RWPE1 (cell line): ENCODE measurements at regions not wholly inside any gene's neighbourhood (a gene's known extent, or its start where the extent isn't known, plus 50 kb on each side); places are given as distances from the start of the nearest gene placed in this dataset.

Experiments used
- CTCF ChIA-PET: fragments of 350-600 bp; sonication (Branson Sonifier 250); formaldehyde crosslinking; extraction: SDS; loops from one replicate; lab custom pipeline; 2021; lab: Yijun Ruan, JAX
- POLR2A ChIA-PET: fragments of 400-600 bp; formaldehyde crosslinking; extraction: SDS; loops from one replicate; lab custom pipeline; 2020; ENCODE audit warnings: antibody characterized with exemption; ENCODE audit not compliant: low non-redundant PET; lab: Yijun Ruan, JAX
- DNase-seq: peaks from one replicate; pipeline ENCODE4 v3.0.0; 2012; ENCODE audit warnings: low spot score
- H3K27ac ChIP-seq: fragments of 450-650 bp; 2 replicates; pipeline ENCODE4 v1.5.1; 2017
- TF ChIP-seq, protein P1 (sequence below): fragments of 450-650 bp; conservative IDR thresholded peaks from 2 replicates; pipeline ENCODE4 v1.5.1; 2017; ENCODE audit warnings: low read depth, mild to moderate bottlenecking

DNA sequence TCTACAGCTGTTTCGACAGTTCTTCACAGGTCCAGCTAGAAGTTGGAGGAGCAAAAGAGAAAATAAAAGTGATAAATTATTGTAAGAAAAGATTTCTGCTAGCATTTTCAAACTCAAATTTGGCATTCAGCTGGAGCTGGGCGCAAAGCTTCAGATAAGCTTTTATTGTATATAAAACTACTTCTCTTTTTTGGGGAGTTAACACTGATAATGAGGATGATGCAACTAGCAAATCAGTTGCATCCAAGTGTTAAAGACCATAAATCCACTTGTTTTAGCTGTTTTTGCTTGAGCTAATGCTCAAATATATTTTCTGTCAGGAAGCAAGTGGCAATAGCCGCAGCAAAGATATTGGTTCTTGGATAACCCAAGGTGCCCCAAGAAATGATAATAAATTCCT lies 127.1 kb upstream of the PKN2 start:
- CTCF ChIA-PET = interaction anchor here (0.6 kb wide), 1 partner anchor 1530 kb away, joined by 6 read pairs; no protein-coding TSS in a partner anchor
- POLR2A ChIA-PET = no interaction called here
- no peak for DNase-seq

DNA sequence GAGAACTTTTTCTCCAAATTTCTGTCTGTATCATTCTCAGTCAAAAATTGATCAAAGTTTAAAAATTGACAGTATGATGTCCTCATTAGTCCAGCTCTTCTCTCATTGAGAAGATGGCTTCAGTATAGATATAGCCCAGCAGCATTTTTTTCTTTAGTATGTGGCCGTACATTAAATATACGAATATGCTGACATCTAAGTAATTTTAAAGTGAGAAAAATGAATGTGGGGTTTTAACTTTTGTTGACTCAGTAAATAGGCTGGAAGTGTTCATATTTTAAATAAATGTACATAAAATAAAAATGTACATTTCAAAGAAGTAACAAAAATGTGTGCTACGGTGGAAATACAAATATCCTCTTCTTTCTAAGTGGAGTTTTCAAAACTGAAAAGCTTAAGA lies 123.5 kb upstream of the PKN2 start:
- no peak overlapping the region for H3K27ac ChIP-seq
- DNase-seq = no peak
- TF ChIP-seq, protein P1, sequence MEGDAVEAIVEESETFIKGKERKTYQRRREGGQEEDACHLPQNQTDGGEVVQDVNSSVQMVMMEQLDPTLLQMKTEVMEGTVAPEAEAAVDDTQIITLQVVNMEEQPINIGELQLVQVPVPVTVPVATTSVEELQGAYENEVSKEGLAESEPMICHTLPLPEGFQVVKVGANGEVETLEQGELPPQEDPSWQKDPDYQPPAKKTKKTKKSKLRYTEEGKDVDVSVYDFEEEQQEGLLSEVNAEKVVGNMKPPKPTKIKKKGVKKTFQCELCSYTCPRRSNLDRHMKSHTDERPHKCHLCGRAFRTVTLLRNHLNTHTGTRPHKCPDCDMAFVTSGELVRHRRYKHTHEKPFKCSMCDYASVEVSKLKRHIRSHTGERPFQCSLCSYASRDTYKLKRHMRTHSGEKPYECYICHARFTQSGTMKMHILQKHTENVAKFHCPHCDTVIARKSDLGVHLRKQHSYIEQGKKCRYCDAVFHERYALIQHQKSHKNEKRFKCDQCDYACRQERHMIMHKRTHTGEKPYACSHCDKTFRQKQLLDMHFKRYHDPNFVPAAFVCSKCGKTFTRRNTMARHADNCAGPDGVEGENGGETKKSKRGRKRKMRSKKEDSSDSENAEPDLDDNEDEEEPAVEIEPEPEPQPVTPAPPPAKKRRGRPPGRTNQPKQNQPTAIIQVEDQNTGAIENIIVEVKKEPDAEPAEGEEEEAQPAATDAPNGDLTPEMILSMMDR = no peak
- CTCF ChIA-PET = no interaction called here
- POLR2A ChIA-PET = no interaction called here

More for the DNA sequence above, 127.1 kb upstream of the PKN2 start:
- TF ChIP-seq, protein P1 = no peak
- no peak overlapping the region for H3K27ac ChIP-seq

DNA sequence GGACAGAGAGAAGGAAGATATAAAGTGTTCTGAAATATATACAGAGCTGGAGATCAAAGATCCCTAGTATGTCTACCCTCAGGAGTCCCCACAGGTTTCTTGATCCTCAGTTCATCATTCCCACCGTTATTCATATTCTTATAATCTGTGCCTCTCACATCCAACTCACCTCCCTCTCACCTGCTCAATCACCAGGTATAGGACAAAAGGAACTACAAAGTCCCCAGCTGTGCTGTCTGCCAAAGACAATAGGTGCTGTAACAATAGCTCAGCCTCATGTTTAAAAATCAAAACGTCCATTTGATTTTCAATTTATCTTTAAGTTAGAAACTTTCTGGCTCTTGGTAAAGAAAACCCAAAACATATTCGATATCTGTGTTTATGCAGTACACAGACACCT lies 121.1 kb upstream of the PKN2 start:
- no peak for DNase-seq
- TF ChIP-seq, protein P1 = no peak
- H3K27ac ChIP-seq = no peak overlapping the region
- POLR2A ChIA-PET = no interaction called here
- CTCF ChIA-PET = interaction anchor here (0.5 kb wide), 1 partner anchor 50 kb away, joined by 3 read pairs; no protein-coding TSS in a partner anchor

DNA sequence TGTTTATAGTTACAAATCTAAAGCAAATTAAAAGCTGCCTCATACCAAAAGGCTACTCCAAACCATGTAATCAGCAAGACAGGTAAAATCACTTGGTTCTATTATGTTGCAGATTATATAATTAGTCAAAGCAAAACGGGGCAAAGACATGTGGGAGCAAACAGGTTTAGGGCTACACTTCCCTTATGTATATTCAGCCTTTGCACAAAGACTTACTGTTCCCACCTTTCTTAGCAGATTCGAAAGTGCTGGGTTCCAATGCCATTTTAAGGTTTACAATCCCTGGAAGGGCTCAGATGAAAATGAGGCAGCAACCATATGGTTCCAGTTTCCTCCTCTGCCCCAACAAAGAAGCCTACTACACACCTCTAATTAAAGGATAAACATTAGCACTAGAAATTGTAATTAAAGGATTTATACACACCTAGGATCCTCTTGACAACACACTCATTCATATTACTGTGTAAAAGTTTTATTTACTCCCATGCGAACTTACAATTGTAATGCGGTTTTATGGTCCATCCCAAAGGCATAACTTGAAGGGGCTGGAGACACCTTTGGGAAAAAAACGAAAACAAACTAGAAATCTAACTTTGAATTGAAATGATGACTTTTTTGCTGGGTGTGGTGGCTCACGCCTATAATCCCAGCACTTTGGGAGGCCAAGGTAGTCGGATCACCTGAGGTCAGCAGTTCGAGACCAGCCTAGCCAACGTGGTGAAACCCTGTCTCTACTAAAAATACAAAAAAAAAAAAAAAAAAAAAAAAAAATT lies 117.3 kb upstream of the PKN2 start:
- H3K27ac ChIP-seq = no peak overlapping the region
- DNase-seq = no peak
- ChIA-PET CTCF (no interaction called here), POLR2A (no interaction called here)
- TF ChIP-seq, protein P1 = no peak

DNA sequence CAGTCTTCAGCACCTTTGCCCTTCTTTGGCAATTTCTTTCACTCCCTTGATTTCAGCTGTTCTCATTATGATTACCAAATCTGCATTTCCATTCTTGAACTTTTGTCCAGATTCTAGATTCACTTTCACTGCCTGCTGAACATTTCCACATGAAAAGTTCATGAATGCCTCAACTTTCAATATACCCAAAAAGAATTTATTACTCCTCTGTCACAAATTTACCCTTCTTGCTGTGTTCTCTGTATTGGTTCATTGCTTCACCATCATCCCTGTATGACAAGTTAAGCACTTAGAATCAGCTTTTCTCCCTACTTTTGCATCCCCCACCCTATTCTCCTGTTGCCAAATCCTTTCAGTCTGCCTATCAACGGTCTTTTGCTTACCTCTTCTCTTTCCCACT lies 112.6 kb upstream of the PKN2 start:
- ChIA-PET POLR2A (no interaction called here), CTCF (no interaction called here)
- DNase-seq = no peak
- no peak overlapping the region for H3K27ac ChIP-seq
- TF ChIP-seq, protein P1 = no peak

DNA sequence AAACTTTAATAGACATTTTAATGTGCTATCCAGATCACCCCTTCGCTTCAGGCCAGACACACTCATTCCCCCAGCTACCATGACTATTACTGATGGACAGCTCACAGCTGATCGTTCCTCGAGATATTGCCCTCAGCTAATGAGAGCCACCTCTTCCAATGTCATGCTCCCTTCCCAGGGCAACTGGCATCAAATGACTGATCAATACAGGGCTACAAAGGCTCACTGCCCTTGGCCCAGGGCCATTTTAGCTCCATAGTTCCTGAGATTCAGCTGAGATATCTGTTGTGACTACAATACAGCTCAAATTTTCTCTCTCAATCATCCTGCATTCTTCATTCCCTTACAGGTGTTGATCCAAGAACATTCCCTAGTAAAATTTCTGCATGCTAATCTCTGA lies 104.5 kb upstream of the PKN2 start:
- DNase-seq = no peak
- ChIA-PET CTCF (no interaction called here), POLR2A (no interaction called here)
- no peak overlapping the region for H3K27ac ChIP-seq
- TF ChIP-seq, protein P1 = no peak
